ENCODE measurements at regions not wholly inside any gene's neighbourhood (a gene's known extent, or its start where the extent isn't known, plus 50 kb on each side); places are given as distances from the start of the nearest gene placed in this dataset.

GRCh38 chr6:11374036-11375010 lies 141.9 kb upstream of the NEDD9 start (continued):
- TF ChIP-seq BCL3 (IDR thresholded peaks at IDR 0.05; ENCODE audit: borderline replicate concordance, insufficient read depth, low read depth, low read length, poor library complexity, severe bottlenecking) = peak; percentile 95
- TF ChIP-seq SIN3A (IDR thresholded peaks at IDR 0.05; ENCODE audit: low read depth, low read length) = no peak
- peak; percentile 92 for TF ChIP-seq NR2F1 (conservative IDR thresholded peaks at IDR 0.05)
- TF ChIP-seq ATF2 (IDR thresholded peaks at IDR 0.05; ENCODE audit: low read length) = peak; percentile 98
- TF ChIP-seq MYC (IDR thresholded peaks at IDR 0.05; ENCODE audit: insufficient read depth, insufficient read length, insufficient replicate concordance, low read length, severe bottlenecking) = no peak
- TF ChIP-seq RBBP5 (conservative IDR thresholded peaks at IDR 0.05) = no peak
- TF ChIP-seq CREM (IDR thresholded peaks at IDR 0.05; ENCODE audit: low read depth) = peak; percentile 85
- TF ChIP-seq BMI1 (IDR thresholded peaks at IDR 0.05; ENCODE audit: borderline replicate concordance) = peak; percentile 84
- TF ChIP-seq NFYB (IDR thresholded peaks at IDR 0.05; ENCODE audit: insufficient read depth, low read depth, low read length) = no peak
- TF ChIP-seq EED (IDR thresholded peaks at IDR 0.05; ENCODE audit: low read depth) = peak; percentile 96
- no peak for TF ChIP-seq SREBF1 (IDR thresholded peaks at IDR 0.05; ENCODE audit: low read length)
- peak; percentile 92 for TF ChIP-seq TCF3 (IDR thresholded peaks at IDR 0.05; ENCODE audit: borderline replicate concordance, insufficient read depth, low read depth, low read length)
- peak; percentile 92 for TF ChIP-seq BACH1 (IDR thresholded peaks at IDR 0.05; ENCODE audit: borderline replicate concordance)
- peak; percentile 74; the same call in 1 of the 2 replicates for TF ChIP-seq CREB1 (IDR thresholded peaks at IDR 0.05; ENCODE audit: low read depth)
- peak; percentile 88 for TF ChIP-seq SKIL (IDR thresholded peaks at IDR 0.05; ENCODE audit: low read depth, poor library complexity, severe bottlenecking)
- TF ChIP-seq PAX5 (IDR thresholded peaks at IDR 0.05; ENCODE audit: borderline replicate concordance, low read depth, low read length) = peak; percentile 82; the same call in 1 of the 2 replicates
- no peak for TF ChIP-seq PAX8 (IDR thresholded peaks at IDR 0.05)
- peak; percentile 96 for TF ChIP-seq BCL11A (IDR thresholded peaks at IDR 0.05; ENCODE audit: low read depth, low read length)
- TF ChIP-seq RAD21 (IDR thresholded peaks at IDR 0.05; ENCODE audit: insufficient read depth, low read depth, low read length) = peak; percentile 25
- no peak for TF ChIP-seq HCFC1 (IDR thresholded peaks at IDR 0.05; ENCODE audit: low read length)
- TF ChIP-seq MEF2A (IDR thresholded peaks at IDR 0.05; ENCODE audit: insufficient read depth, low read depth, low read length) = peak; percentile 85; the same call in 1 of the 2 replicates
- TF ChIP-seq MTA3 (IDR thresholded peaks at IDR 0.05; ENCODE audit: borderline replicate concordance, low read length) = peak; percentile 96
- TF ChIP-seq CBX3 (IDR thresholded peaks at IDR 0.05; ENCODE audit: borderline replicate concordance, low read depth) = no peak
- TF ChIP-seq ZNF217 (IDR thresholded peaks at IDR 0.05) = peak; percentile 70
- peak; percentile 43; the same call in 1 of the 2 replicates for TF ChIP-seq POLR2A (IDR thresholded peaks at IDR 0.05; ENCODE audit: low read depth, low read length)
- TF ChIP-seq TBL1XR1 (IDR thresholded peaks at IDR 0.05; ENCODE audit: low read depth, low read length) = peak; percentile 83; the same call in 1 of the 2 replicates
- peak; percentile 62 for TF ChIP-seq ATF7 (IDR thresholded peaks at IDR 0.05; ENCODE audit: low read depth)

Measured in GM12878 (cell line).